ENCODE measurements at regions not wholly inside any gene's neighbourhood (a gene's known extent, or its start where the extent isn't known, plus 50 kb on each side); places are given as distances from the start of the nearest gene placed in this dataset.

GRCh38 chr7:130966246-130967009 lies 232.4 kb upstream of the KLF14 start:
- Histone ChIP-seq H3K4me3 (ENCODE audit: low read depth, low read length) (no peak overlapping the region), H3K36me3 (ENCODE audit: control insufficient read depth in 2 of 2, insufficient read depth in 1 of 2, low read length in 2 of 2) (no peaks in the 10 kb centered on the region), H3K4me1 (ENCODE audit: control insufficient read depth, insufficient read depth, low read length) (0 out of 2 replicates have a peak, but pooled peaks cover 2% of the 10 kb centered on the region), H3K27ac (ENCODE audit: extremely low read depth, low read depth, low read length) (no peak overlapping the region), H3K9me3 (ENCODE audit: control insufficient read depth, insufficient read depth, low read depth, low read length) (no peaks in the 10 kb centered on the region)
- TF ChIP-seq ZNF423 (tag by site-specific recombination; IDR thresholded peaks at IDR 0.05) (no peak), ZSCAN30 (tag by site-specific recombination; IDR thresholded peaks at IDR 0.05) (no peak), ZNF133 (tag by site-specific recombination; IDR thresholded peaks at IDR 0.05) (no peak), ZNF670 (tag by site-specific recombination; IDR thresholded peaks at IDR 0.05; ENCODE audit: low read depth) (no peak), ZNF426 (tag by site-specific recombination; IDR thresholded peaks at IDR 0.05) (no peak), ZNF18 (tag by site-specific recombination; IDR thresholded peaks at IDR 0.05) (no peak), ZNF558 (tag by site-specific recombination; IDR thresholded peaks at IDR 0.05) (no peak), ZNF629 (tag by site-specific recombination; IDR thresholded peaks at IDR 0.05) (no peak), ZNF501 (tag by site-specific recombination; IDR thresholded peaks at IDR 0.05) (no peak), ZNF548 (tag by site-specific recombination; IDR thresholded peaks at IDR 0.05) (no peak), ZNF416 (tag by site-specific recombination; IDR thresholded peaks at IDR 0.05) (no peak)
- ChIA-PET CTCF (interaction anchor here (0.6 to 3.9 kb wide), 3 partner anchors 12 to 25 kb away, joined by 3 to 16 read pairs (median 4); no protein-coding TSS in a partner anchor), POLR2A (no interaction called here)

- Histone ChIP-seq H3K27ac (ENCODE audit: extremely low read depth, low read depth, low read length) (no peak overlapping the region), H3K4me3 (ENCODE audit: low read depth, low read length) (no peak overlapping the region), H3K36me3 (ENCODE audit: control insufficient read depth in 2 of 2, insufficient read depth in 1 of 2, low read length in 2 of 2) (no peaks in the 10 kb centered on the region), H3K4me1 (ENCODE audit: control insufficient read depth, insufficient read depth, low read length) (0 out of 2 replicates have a peak, but pooled peaks cover 2% of the 10 kb centered on the region), H3K9me3 (ENCODE audit: control insufficient read depth, insufficient read depth, low read depth, low read length) (no peaks in the 10 kb centered on the region)
- no peak for TF ChIP-seq ZBTB11 (tag by site-specific recombination; conservative IDR thresholded peaks at IDR 0.05; ENCODE audit: low read depth)
- no peak for TF ChIP-seq SP2 (tag by site-specific recombination; IDR thresholded peaks at IDR 0.05)
- no peak for TF ChIP-seq MZF1 (tag by site-specific recombination; IDR thresholded peaks at IDR 0.05; ENCODE audit: borderline replicate concordance)
- no peak for TF ChIP-seq ZNF830 (tag by site-specific recombination; IDR thresholded peaks at IDR 0.05; ENCODE audit: low read depth)
- TF ChIP-seq BCL11A (tag by site-specific recombination; IDR thresholded peaks at IDR 0.05; ENCODE audit: low read depth): no peak
- no peak for TF ChIP-seq ZNF184 (tag by site-specific recombination; IDR thresholded peaks at IDR 0.05)
- no peak for TF ChIP-seq ZSCAN30 (tag by site-specific recombination; IDR thresholded peaks at IDR 0.05)
- CTCF ChIA-PET: interaction anchor here (0.6 to 2.7 kb wide), 5 partner anchors 12 to 73 kb away, joined by 3 to 24 read pairs (median 3); no protein-coding TSS in a partner anchor
- POLR2A ChIA-PET: no interaction called here
These were observed 236.2 kb upstream of the KLF14 start for GRCh38 chr7:130970196-130970595.

Data from HEK293 (cell line).